GM06990 (cell line): ENCODE measurements at regions not wholly inside any gene's neighbourhood (a gene's known extent, or its start where the extent isn't known, plus 50 kb on each side); places are given as distances from the start of the nearest gene placed in this dataset.

ENCODE experiments used
- DNase-seq: peaks from one replicate; pipeline ENCODE4 v3.0.0-alpha.2; 2011; ENCODE audit not compliant: insufficient read length; ENCODE audit errors: extremely low read depth
- H3K27me3 ChIP-seq: replicated peaks from 2 replicates; pipeline ENCODE4 v1.6.0; 2011; ENCODE audit warnings: low read length; ENCODE audit not compliant: control insufficient read depth, insufficient read depth
- H3K36me3 ChIP-seq: 2 replicates; pipeline ENCODE4 v1.5.1; 2011; ENCODE audit warnings: low read length; ENCODE audit not compliant: control insufficient read depth, insufficient read depth
- H3K4me3 ChIP-seq: replicated peaks from 2 replicates; pipeline ENCODE4 v1.5.1; 2011; ENCODE audit warnings: low read depth, mild to moderate bottlenecking, control low read depth, low read length
- TF ChIP-seq, protein P1 (sequence below): IDR thresholded peaks from 2 replicates; pipeline ENCODE4 v1.5.1; 2011; ENCODE audit warnings: low read length, control low read depth, mild to moderate bottlenecking, inconsistent platforms; ENCODE audit not compliant: insufficient read depth, poor library complexity, severe bottlenecking

DNA sequence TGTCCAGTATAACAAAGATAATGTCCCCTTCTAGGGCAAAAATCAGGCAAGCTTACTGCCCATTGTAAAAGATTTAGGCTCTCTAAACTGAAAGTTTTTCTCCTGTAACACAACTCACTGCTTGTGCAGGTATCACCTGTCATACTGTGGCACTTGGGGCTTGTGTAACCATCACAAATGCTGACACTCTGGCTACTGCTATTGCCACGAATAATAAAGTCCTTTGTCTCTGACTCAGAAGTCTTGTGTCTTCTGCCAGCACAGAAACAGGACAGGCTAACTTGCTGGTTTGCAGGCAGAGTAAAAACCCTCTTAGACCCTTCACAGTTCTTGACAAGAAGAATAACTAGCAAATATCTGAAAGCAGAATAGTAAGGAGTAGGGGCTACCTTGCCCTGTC, 273.9 kb downstream of the RPS24 start:
- TF ChIP-seq, protein P1, sequence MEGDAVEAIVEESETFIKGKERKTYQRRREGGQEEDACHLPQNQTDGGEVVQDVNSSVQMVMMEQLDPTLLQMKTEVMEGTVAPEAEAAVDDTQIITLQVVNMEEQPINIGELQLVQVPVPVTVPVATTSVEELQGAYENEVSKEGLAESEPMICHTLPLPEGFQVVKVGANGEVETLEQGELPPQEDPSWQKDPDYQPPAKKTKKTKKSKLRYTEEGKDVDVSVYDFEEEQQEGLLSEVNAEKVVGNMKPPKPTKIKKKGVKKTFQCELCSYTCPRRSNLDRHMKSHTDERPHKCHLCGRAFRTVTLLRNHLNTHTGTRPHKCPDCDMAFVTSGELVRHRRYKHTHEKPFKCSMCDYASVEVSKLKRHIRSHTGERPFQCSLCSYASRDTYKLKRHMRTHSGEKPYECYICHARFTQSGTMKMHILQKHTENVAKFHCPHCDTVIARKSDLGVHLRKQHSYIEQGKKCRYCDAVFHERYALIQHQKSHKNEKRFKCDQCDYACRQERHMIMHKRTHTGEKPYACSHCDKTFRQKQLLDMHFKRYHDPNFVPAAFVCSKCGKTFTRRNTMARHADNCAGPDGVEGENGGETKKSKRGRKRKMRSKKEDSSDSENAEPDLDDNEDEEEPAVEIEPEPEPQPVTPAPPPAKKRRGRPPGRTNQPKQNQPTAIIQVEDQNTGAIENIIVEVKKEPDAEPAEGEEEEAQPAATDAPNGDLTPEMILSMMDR, result no peak
- Histone ChIP-seq H3K27me3 (no peaks in the 10 kb centered on the region), H3K36me3 (no peaks in the 10 kb centered on the region), H3K4me3 (no peak overlapping the region)
- DNase-seq, result no peak

DNA sequence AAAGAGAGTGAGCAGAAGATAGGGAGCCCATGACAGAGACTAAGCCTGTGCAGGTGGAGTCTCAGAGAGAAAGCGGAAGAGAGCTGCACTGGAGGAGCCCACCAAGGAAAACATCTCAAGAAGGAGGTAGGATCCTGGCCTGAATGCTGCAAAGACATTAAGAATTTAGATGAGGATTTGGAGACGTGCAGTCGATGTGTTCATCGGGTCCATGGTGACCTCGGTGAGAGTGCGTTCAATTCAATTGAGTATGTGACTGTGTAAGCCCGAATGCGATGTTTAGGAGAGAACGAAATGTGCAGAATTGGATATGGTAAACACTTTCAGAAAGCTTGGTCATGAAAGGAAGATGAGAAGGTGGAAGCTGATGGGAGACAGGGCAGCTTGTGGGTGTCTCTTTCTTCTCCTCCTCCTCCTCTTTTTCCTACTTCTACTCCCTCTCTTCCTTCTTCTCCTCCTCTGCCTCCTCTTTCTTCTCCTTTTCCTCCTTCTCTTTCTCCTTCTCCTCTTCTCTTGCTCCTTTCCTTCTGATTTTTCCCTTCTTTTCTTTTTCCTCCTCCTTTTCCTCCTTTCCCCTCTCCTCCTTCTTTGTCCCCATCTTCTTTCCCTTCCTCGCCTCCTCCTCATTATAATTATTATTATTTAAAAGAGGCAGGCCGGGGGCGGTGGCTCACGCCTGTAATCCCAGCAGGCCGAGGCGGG, 276.0 kb downstream of the RPS24 start:
- Histone ChIP-seq H3K27me3 (no peaks in the 10 kb centered on the region; the same call in 1 of the 2 replicates), H3K4me3 (no peak overlapping the region), H3K36me3 (no peaks in the 10 kb centered on the region)
- DNase-seq, result no peak
- TF ChIP-seq, protein P1, result no peak

DNA sequence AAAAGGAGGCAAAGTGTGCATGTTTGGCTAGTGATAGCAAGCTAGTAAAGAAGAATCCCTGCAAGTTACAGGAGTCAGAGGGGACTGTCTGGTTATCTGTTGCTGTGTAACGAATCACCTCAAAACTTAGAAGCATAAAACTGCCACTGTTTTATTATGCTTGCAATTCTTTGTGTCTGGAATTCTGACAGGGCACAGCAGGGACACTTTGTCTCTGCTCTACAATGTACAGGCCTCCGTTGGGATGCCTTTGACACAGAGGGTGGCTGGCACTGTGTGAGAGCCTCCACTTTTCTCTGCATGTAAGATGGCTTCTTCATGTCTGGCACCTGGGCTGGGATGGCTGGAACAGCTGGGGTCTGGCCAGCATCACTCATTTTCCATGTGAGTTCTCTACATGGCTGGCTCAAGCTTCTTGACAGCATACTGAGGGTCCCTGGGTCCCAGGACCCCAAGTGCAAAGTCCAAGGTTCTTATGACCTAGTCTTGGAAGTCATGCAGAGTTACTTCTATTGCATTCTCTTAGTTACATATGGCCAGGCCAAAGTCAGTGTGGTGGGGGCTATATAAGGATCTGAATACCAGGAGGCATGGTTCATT, 276.9 kb downstream of the RPS24 start:
- no peaks in the 10 kb centered on the region; the same call in 1 of the 2 replicates for H3K27me3 ChIP-seq
- H3K4me3 ChIP-seq, result no peak overlapping the region
- TF ChIP-seq, protein P1, result no peak
- DNase-seq, result no peak
- H3K36me3 ChIP-seq, result no peaks in the 10 kb centered on the region

DNA sequence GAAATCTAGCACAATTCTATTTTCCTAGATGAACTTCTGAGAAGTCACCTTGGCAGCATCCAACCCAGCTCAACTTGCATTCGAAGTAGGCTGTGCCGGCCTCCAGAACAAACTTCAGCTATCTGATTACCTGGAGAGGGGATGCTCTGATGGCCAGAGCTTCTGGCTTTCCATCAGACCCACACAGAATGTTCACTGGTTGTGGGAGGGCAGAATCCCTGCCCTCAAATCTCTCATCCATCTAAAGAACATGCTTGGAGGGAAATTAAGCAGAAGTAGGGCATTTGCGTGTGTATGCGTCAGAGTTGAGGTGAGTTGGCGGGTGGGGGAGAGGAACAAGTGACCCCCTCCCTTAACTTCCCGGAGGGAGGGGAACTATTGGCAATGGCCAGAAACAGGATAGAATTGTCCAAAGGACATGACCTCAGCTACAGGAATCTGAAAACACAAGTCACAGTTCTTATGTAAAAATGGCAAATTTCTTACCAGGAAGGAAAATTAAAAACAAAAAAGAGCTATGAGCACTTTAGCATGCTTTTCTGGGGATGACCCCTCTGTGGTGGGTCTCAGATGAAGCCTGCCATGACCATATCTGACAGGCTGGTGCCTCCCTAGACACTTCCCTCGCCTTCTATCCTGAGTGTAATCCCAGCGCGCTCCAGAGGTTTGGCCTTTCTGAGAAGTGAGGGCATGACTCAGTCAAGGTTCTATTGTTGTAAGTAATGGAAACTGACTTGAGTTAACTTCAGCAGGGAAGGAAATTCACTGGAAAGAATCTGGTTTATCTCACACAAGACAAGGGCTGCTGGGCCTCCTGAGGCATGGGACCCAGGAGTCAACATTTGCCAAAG, 278.8 kb downstream of the RPS24 start:
- no peak for DNase-seq
- H3K27me3 ChIP-seq, result no peaks in the 10 kb centered on the region; the same call in 1 of the 2 replicates
- no peak overlapping the region for H3K4me3 ChIP-seq
- TF ChIP-seq, protein P1, result no peak
- no peaks in the 10 kb centered on the region for H3K36me3 ChIP-seq

DNA sequence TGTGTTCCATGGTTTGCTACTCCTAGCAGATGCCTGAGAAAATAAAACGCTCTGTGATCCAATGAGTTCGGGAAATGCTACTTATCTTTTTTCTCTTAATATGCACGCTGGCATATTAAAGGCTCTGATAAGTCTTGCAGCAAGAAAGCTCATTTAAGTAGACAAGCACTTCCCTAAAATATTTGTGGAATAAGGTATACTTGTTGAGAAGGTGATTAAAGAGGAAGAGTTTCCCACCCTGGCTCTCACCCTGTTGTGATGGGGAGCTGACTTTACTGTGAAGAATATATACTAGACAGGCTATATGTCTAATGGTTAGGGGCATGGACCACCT, 279.4 kb downstream of the RPS24 start:
- no peaks in the 10 kb centered on the region; the same call in 1 of the 2 replicates for H3K27me3 ChIP-seq

More for the DNA sequence above, 279.4 kb downstream of the RPS24 start:
- no peaks in the 10 kb centered on the region for H3K36me3 ChIP-seq
- no peak for DNase-seq
- H3K4me3 ChIP-seq, result no peak overlapping the region
- TF ChIP-seq, protein P1, result no peak
